HCT116 (cell line): ENCODE measurements at regions not wholly inside any gene's neighbourhood (a gene's known extent, or its start where the extent isn't known, plus 50 kb on each side); places are given as distances from the start of the nearest gene placed in this dataset.

ENCODE experiments used
- ATAC-seq: fragments of 200-7000 bp; cut with Tn5 transposase; 2 replicates; pipeline ENCODE4 v1.9.1; 2020; ENCODE audit warnings: mild to moderate bottlenecking, moderate library complexity
- BruUV-seq: library from RNA; stranded (reverse); fragments of 400-500 nt; replicated peaks from 2 replicates; lab custom pipeline; 2021; lab: Mats Ljungman, UMichigan
- CTCF ChIA-PET: fragments of 300-600 bp; sonication (Branson Sonifier 250); formaldehyde crosslinking; loops from one replicate; lab custom pipeline; 2021; ENCODE audit warnings: antibody characterized with exemption; lab: Charles Lee
- POLR2A ChIA-PET: fragments of 300-600, 350-600 bp; sonication (Branson Sonifier 250); formaldehyde crosslinking; loops from one replicate; lab custom pipeline; 2021; ENCODE audit warnings: antibody characterized with exemption; lab: Charles Lee
- RAD21 ChIA-PET, 2 experiments: fragments of 300-600 bp; sonication (Branson Sonifier 250); formaldehyde crosslinking; loops; one replicate each; lab custom pipeline; 2023; ENCODE audit warnings: low total read pairs in 2 of 2; ENCODE audit not compliant: uncharacterized antibody in 2 of 2, unreplicated experiment in 2 of 2, low non-redundant PET in 1 of 2; lab: Charles Lee
- DNase-seq: peaks from one replicate; pipeline ENCODE4 v3.0.0-alpha.2; 2010; ENCODE audit warnings: low read depth, low spot score
- H2AFZ ChIP-seq: fragments of 200-600 bp; shearing (Covaris generic), sonication (generic); 2 replicates; pipeline ENCODE4 v1.6.1; 2017; ENCODE audit warnings: low read depth, mixed run types, mixed read lengths, antibody characterized with exemption, low read length; ENCODE audit not compliant: poor library complexity, severe bottlenecking
- H3K27ac ChIP-seq: 2 replicates; pipeline ENCODE4 v1.5.1; 2012; ENCODE audit warnings: low read depth, low read length
- H3K27me3 ChIP-seq: fragments of 200-600 bp; sonication (generic); 2 replicates; pipeline ENCODE4 v1.6.1; 2016; ENCODE audit warnings: mixed run types, low read length, mixed read lengths; ENCODE audit not compliant: insufficient read depth
- H3K36me3 ChIP-seq, 2 experiments: fragments of 200-500 bp in 1 of 2; fragments of 200-600 bp in 1 of 2; sonication (Bioruptor generic) in 1 of 2; sonication (generic) in 1 of 2; 2 replicates each; pipeline versions ENCODE4 v1.5.1 to v1.6.1; 2014 to 2016; ENCODE audit warnings: low read length in 2 of 2, inconsistent platforms in 1 of 2, mixed read lengths in 1 of 2, mixed run types in 1 of 2; ENCODE audit not compliant: insufficient read depth in 2 of 2, control insufficient read depth in 1 of 2
- H3K4me1 ChIP-seq, 2 experiments: fragments of 200-600 bp in 1 of 2; sonication (generic) in 1 of 2; 2 replicates each; pipeline versions ENCODE4 v1.5.1 to v1.6.1; 2012 to 2017; ENCODE audit warnings: low read length in 2 of 2, inconsistent platforms in 1 of 2, mild to moderate bottlenecking in 1 of 2, mixed read lengths in 1 of 2, mixed run types in 1 of 2, moderate library complexity in 1 of 2; ENCODE audit not compliant: insufficient read depth in 2 of 2, control insufficient read depth in 1 of 2
- H3K4me2 ChIP-seq: fragments of 200-600 bp; sonication (generic); 2 replicates; pipeline ENCODE4 v1.6.1; 2017; ENCODE audit warnings: mixed run types, low read length, mixed read lengths
- H3K4me3 ChIP-seq, 2 experiments: fragments of 200-600 bp in 1 of 2; sonication (generic) in 1 of 2; replicated peaks in 1 of 2; 2 replicates each; pipeline ENCODE4 v1.5.1; 2011 to 2016; ENCODE audit warnings: low read length in 2 of 2, control low read depth in 1 of 2, low read depth in 1 of 2, mild to moderate bottlenecking in 1 of 2, mixed read lengths in 1 of 2, mixed run types in 1 of 2
- H3K79me2 ChIP-seq: fragments of 200-600 bp; sonication (generic); 2 replicates; pipeline ENCODE4 v1.6.1; 2017; ENCODE audit warnings: mild to moderate bottlenecking, mixed run types, low read length, moderate library complexity, mixed read lengths; ENCODE audit not compliant: insufficient read depth
- H3K9ac ChIP-seq: fragments of 200-600 bp; sonication (generic); 2 replicates; pipeline ENCODE4 v1.6.1; 2016; ENCODE audit warnings: low read length, mixed read lengths
- H3K9me2 ChIP-seq: fragments of 200-600 bp; sonication (generic), shearing (Covaris generic); 2 replicates; pipeline ENCODE4 v1.6.1; 2017; ENCODE audit warnings: mixed run types, mild to moderate bottlenecking, moderate library complexity; ENCODE audit not compliant: insufficient read depth
- H3K9me3 ChIP-seq, 2 experiments: fragments of 200-500 bp in 1 of 2; fragments of 200-600 bp in 1 of 2; sonication (Bioruptor generic) in 1 of 2; sonication (generic) in 1 of 2; 2 replicates each; pipeline ENCODE4 v1.6.1; 2014 to 2017; ENCODE audit warnings: low read length in 2 of 2, mixed read lengths in 2 of 2, inconsistent platforms in 1 of 2, low read depth in 1 of 2, mild to moderate bottlenecking in 1 of 2, mixed run types in 1 of 2, moderate library complexity in 1 of 2; ENCODE audit not compliant: control insufficient read depth in 1 of 2, insufficient read depth in 1 of 2
- H4K20me1 ChIP-seq: fragments of 200-600 bp; sonication (generic), shearing (Covaris generic); 2 replicates; pipeline ENCODE4 v1.6.1; 2017; ENCODE audit warnings: mixed run types, mild to moderate bottlenecking, moderate library complexity; ENCODE audit not compliant: insufficient read depth
- CEBPB ChIP-seq: IDR thresholded peaks from 2 replicates; pipeline ENCODE4 v1.6.1; 2012; ENCODE audit warnings: low read depth
- EGR1 ChIP-seq: IDR thresholded peaks from 2 replicates; pipeline ENCODE4 v1.6.1; 2012; ENCODE audit warnings: low read depth
- EZH2 ChIP-seq: fragments of 200-600 bp; sonication (generic); IDR thresholded peaks from 2 replicates; pipeline ENCODE4 v1.6.1; 2017; ENCODE audit warnings: antibody characterized with exemption, mixed run types
- EZH2phosphoT487 ChIP-seq: fragments of 200-600 bp; IDR thresholded peaks from 2 replicates; pipeline ENCODE4 v1.6.1; 2018; ENCODE audit warnings: antibody characterized with exemption, borderline replicate concordance
- FOSL1 ChIP-seq: IDR thresholded peaks from 2 replicates; pipeline ENCODE4 v1.6.1; 2012; ENCODE audit warnings: low read depth
- JUND ChIP-seq: IDR thresholded peaks from 2 replicates; pipeline ENCODE4 v1.6.1; 2012
- POLR2AphosphoS5 ChIP-seq: IDR thresholded peaks from 2 replicates; pipeline ENCODE4 v1.6.1; 2011; ENCODE audit warnings: mild to moderate bottlenecking, low read depth, low read length, moderate library complexity
- SIN3A ChIP-seq: IDR thresholded peaks from 2 replicates; pipeline ENCODE4 v1.6.1; 2012; ENCODE audit warnings: low read depth
- SRF ChIP-seq: IDR thresholded peaks from 2 replicates; pipeline ENCODE4 v1.6.1; 2012; ENCODE audit warnings: low read depth
- ZFX ChIP-seq: fragments of 450-650 bp; IDR thresholded peaks from 2 replicates; pipeline ENCODE4 v1.6.1; 2017
- ZNF274 ChIP-seq: fragments of 200-500 bp; sonication (Bioruptor generic); IDR thresholded peaks from 2 replicates; pipeline ENCODE4 v1.6.1; 2014; ENCODE audit warnings: mild to moderate bottlenecking, low read depth, low read length, inconsistent platforms
- intact Hi-C: fragments of 100-400 bp; cut with micrococcal nuclease; formaldehyde crosslinking; loops from 2 replicates; pipeline ENCODE4 v1.10.0; 2022
- TF ChIP-seq, protein P1 (sequence below): IDR thresholded peaks from 2 replicates; pipeline ENCODE4 v1.6.1; 2012
- TF ChIP-seq, protein P2 (sequence below), 3 experiments: fragments of 200-600 bp in 1 of 3; sonication (generic) in 1 of 3; IDR thresholded peaks in 2 of 3; conservative IDR thresholded peaks in 1 of 3; 2 replicates each; pipeline ENCODE4 v1.5.1; 2012 to 2017; ENCODE audit warnings: low read depth in 2 of 3, low read length in 2 of 3, antibody characterized with exemption in 1 of 3, borderline replicate concordance in 1 of 3, control low read depth in 1 of 3, mild to moderate bottlenecking in 1 of 3, mixed read lengths in 1 of 3, mixed run types in 1 of 3, moderate library complexity in 1 of 3; ENCODE audit not compliant: insufficient read depth in 1 of 3

DNA sequence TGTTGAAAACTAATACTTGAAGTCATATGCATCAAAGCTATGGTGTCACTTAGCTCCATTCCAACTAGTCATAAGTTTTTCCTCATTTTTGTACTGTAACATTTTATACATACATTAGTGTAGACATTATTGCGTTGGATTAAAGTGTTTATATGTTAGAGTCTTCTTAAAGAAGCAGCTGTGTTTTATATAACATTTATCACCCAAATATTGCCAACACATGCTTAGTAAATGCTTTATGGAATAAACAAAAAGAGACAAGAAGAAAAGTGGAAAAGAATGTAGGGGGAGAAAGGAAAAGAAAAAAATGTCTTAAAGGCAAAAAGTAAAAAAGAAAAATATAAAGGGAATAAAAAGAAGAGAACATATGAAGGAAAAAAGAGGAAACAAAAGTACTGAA lies 1314.3 kb upstream of the CELF4 start:
- Histone ChIP-seq H3K4me2 (no peak overlapping the region), H3K27ac (no peak overlapping the region), H3K9me3 (no peaks in the 10 kb centered on the region), H2AFZ (no peak overlapping the region), H3K9me2 (no peaks in the 10 kb centered on the region), H3K27me3 (no peaks in the 10 kb centered on the region), H3K4me1 (no peaks in the 10 kb centered on the region), H4K20me1 (no peaks in the 10 kb centered on the region), H3K9ac (no peak overlapping the region), H3K36me3 (no peaks in the 10 kb centered on the region), H3K4me3 (no peak overlapping the region), H3K79me2 (no peaks in the 10 kb centered on the region)
- ATAC-seq, result no peak
- TF ChIP-seq ZNF274 (no peak), CEBPB (no peak), JUND (no peak), EZH2phosphoT487 (no peak), ZFX (no peak), POLR2AphosphoS5 (no peak), EGR1 (no peak), SIN3A (no peak), SRF (no peak), EZH2 (no peak), FOSL1 (no peak)
- TF ChIP-seq, protein P1, sequence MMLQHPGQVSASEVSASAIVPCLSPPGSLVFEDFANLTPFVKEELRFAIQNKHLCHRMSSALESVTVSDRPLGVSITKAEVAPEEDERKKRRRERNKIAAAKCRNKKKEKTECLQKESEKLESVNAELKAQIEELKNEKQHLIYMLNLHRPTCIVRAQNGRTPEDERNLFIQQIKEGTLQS, result no peak
- TF ChIP-seq, protein P2, sequence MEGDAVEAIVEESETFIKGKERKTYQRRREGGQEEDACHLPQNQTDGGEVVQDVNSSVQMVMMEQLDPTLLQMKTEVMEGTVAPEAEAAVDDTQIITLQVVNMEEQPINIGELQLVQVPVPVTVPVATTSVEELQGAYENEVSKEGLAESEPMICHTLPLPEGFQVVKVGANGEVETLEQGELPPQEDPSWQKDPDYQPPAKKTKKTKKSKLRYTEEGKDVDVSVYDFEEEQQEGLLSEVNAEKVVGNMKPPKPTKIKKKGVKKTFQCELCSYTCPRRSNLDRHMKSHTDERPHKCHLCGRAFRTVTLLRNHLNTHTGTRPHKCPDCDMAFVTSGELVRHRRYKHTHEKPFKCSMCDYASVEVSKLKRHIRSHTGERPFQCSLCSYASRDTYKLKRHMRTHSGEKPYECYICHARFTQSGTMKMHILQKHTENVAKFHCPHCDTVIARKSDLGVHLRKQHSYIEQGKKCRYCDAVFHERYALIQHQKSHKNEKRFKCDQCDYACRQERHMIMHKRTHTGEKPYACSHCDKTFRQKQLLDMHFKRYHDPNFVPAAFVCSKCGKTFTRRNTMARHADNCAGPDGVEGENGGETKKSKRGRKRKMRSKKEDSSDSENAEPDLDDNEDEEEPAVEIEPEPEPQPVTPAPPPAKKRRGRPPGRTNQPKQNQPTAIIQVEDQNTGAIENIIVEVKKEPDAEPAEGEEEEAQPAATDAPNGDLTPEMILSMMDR (IDR thresholded peaks at IDR 0.05 in 2 of 3, conservative IDR thresholded peaks at IDR 0.05 in 1 of 3; ENCODE audit: borderline replicate concordance in 1 of 3, insufficient read depth in 1 of 3, low read depth in 2 of 3, low read length in 2 of 3), result no peak
- RAD21 ChIA-PET, result no interaction called here
- POLR2A ChIA-PET, result no interaction called here
- intact Hi-C loops, result no loop called here
- BruUV-seq, result no TSS peak
- CTCF ChIA-PET, result no interaction called here
- DNase-seq, result no peak
